MCF 10A (cell line): ENCODE measurements at regions not wholly inside any gene's neighbourhood (a gene's known extent, or its start where the extent isn't known, plus 50 kb on each side); places are given as distances from the start of the nearest gene placed in this dataset.

ENCODE experiments used
- BruUV-seq: library from RNA; stranded (reverse); fragments of 400-500 nt; replicated peaks from 2 replicates; lab custom pipeline; 2021; lab: Mats Ljungman, UMichigan
- CTCF ChIA-PET: fragments of 300-600 bp; sonication (Branson Sonifier 250); formaldehyde crosslinking; extraction: SDS; loops from one replicate; lab custom pipeline; 2021; ENCODE audit warnings: antibody characterized with exemption, inconsistent platforms; lab: Yijun Ruan, JAX
- POLR2A ChIA-PET: fragments of 300-600, 350-650 bp; sonication (Branson Sonifier 250); formaldehyde crosslinking; extraction: SDS; loops from one replicate; lab custom pipeline; 2020; ENCODE audit warnings: antibody characterized with exemption, inconsistent platforms; lab: Yijun Ruan, JAX
- DNase-seq: peaks from one replicate; pipeline ENCODE4 v3.0.0-alpha.2; 2018; ENCODE audit not compliant: unreplicated experiment
- H3K27ac Mint-ChIP-seq: one replicate; pipeline ENCODE4 v1.8.0; 2022; ENCODE audit warnings: mild to moderate bottlenecking, low read depth, mixed read lengths; ENCODE audit not compliant: unreplicated experiment
- H3K27me3 Mint-ChIP-seq: one replicate; pipeline ENCODE4 v1.8.0; 2022; ENCODE audit warnings: mixed read lengths; ENCODE audit not compliant: insufficient read depth, unreplicated experiment
- H3K36me3 Mint-ChIP-seq: one replicate; pipeline ENCODE4 v1.8.0; 2022; ENCODE audit warnings: mild to moderate bottlenecking, moderate library complexity, mixed read lengths; ENCODE audit not compliant: insufficient read depth, unreplicated experiment
- H3K4me1 Mint-ChIP-seq: one replicate; pipeline ENCODE4 v1.8.0; 2022; ENCODE audit warnings: mixed read lengths; ENCODE audit not compliant: insufficient read depth, unreplicated experiment
- H3K4me3 Mint-ChIP-seq: one replicate; pipeline ENCODE4 v1.8.0; 2022; ENCODE audit warnings: mild to moderate bottlenecking, moderate library complexity, mixed read lengths; ENCODE audit not compliant: unreplicated experiment
- H3K9me3 Mint-ChIP-seq: one replicate; pipeline ENCODE4 v1.8.0; 2022; ENCODE audit warnings: mixed read lengths; ENCODE audit not compliant: unreplicated experiment
- CTCF ChIP-seq: fragments of 200-600 bp; IDR thresholded peaks from one replicate; pipeline ENCODE4 v1.8.0; 2022; ENCODE audit warnings: antibody characterized with exemption, mild to moderate bottlenecking; ENCODE audit not compliant: unreplicated experiment
- intact Hi-C: fragments of 100-400 bp; cut with micrococcal nuclease; formaldehyde crosslinking; loops from 2 replicates; pipeline ENCODE4 v1.14.1; 2022

- CTCF ChIA-PET: interaction anchor here (0.8 to 1.3 kb wide), 3 partner anchors 548 to 644 kb away, joined by 3 to 5 read pairs (median 3); no protein-coding TSS in a partner anchor
- no peak for TF ChIP-seq CTCF
- BruUV-seq: no TSS peak
- H3K27me3 Mint-ChIP-seq: peaks cover 45% of the 10 kb centered on the region
- no peak for DNase-seq
- no peak overlapping the region for H3K4me3 Mint-ChIP-seq
- no peak overlapping the region for H3K27ac Mint-ChIP-seq
- POLR2A ChIA-PET: interaction anchor here (0.6 kb wide), 1 partner anchor 42 kb away, joined by 4 read pairs; no protein-coding TSS in a partner anchor
- intact Hi-C loops: loop anchor here (5.0 to 10.0 kb wide), 2 partner anchors 70 to 97 kb away; no protein-coding TSS in a partner anchor
- H3K9me3 Mint-ChIP-seq: no peaks in the 10 kb centered on the region
- no peaks in the 10 kb centered on the region for H3K4me1 Mint-ChIP-seq
- H3K36me3 Mint-ChIP-seq: no peaks in the 10 kb centered on the region
Measured at GRCh38 chr6:795046-795685, 102.2 kb upstream of the EXOC2 start.

- no peak for DNase-seq
- Mint-ChIP-seq H3K9me3 (no peaks in the 10 kb centered on the region), H3K4me1 (no peaks in the 10 kb centered on the region), H3K27ac (no peak overlapping the region), H3K27me3 (peaks cover 45% of the 10 kb centered on the region), H3K36me3 (no peaks in the 10 kb centered on the region), H3K4me3 (no peak overlapping the region)
- no peak for TF ChIP-seq CTCF
- ChIA-PET CTCF (interaction anchor here (0.9 kb wide), 1 partner anchor 634 kb away, joined by 4 read pairs; no protein-coding TSS in a partner anchor), POLR2A (no interaction called here)
- BruUV-seq: no TSS peak
- intact Hi-C loops: loop anchor here (10.0 kb wide), 1 partner anchor 68 kb away; no protein-coding TSS in a partner anchor
Measured at GRCh38 chr6:793261-793660, 100.3 kb upstream of the EXOC2 start.

GRCh38 chr6:792662-793061 is 99.7 kb upstream of the EXOC2 start:
- Mint-ChIP-seq H3K9me3 (no peaks in the 10 kb centered on the region), H3K27me3 (peaks cover 45% of the 10 kb centered on the region), H3K4me1 (no peaks in the 10 kb centered on the region), H3K4me3 (no peak overlapping the region), H3K27ac (no peak overlapping the region), H3K36me3 (no peaks in the 10 kb centered on the region)
- DNase-seq: no peak
- intact Hi-C loops: loop anchor here (10.0 kb wide), 1 partner anchor 68 kb away; no protein-coding TSS in a partner anchor
- ChIA-PET CTCF (interaction anchor here (0.9 kb wide), 1 partner anchor 634 kb away, joined by 4 read pairs; no protein-coding TSS in a partner anchor), POLR2A (no interaction called here)
- no peak for TF ChIP-seq CTCF
- no TSS peak for BruUV-seq

GRCh38 chr6:788058-788457 is 95.1 kb upstream of the EXOC2 start:
- no peak for DNase-seq
- Mint-ChIP-seq H3K27ac (no peak overlapping the region), H3K9me3 (no peaks in the 10 kb centered on the region), H3K27me3 (peaks cover 10% of the 10 kb centered on the region), H3K4me3 (no peak overlapping the region), H3K36me3 (no peaks in the 10 kb centered on the region), H3K4me1 (no peaks in the 10 kb centered on the region)
- CTCF ChIA-PET: interaction anchor here (0.6 to 1.2 kb wide), 6 partner anchors 9 to 559 kb away, joined by 3 read pairs; no protein-coding TSS in a partner anchor
- POLR2A ChIA-PET: no interaction called here
- intact Hi-C loops: no loop called here
- no TSS peak for BruUV-seq
- TF ChIP-seq CTCF: no peak
